ENCODE measurements at regions not wholly inside any gene's neighbourhood (a gene's known extent, or its start where the extent isn't known, plus 50 kb on each side); places are given as distances from the start of the nearest gene placed in this dataset.

DNA sequence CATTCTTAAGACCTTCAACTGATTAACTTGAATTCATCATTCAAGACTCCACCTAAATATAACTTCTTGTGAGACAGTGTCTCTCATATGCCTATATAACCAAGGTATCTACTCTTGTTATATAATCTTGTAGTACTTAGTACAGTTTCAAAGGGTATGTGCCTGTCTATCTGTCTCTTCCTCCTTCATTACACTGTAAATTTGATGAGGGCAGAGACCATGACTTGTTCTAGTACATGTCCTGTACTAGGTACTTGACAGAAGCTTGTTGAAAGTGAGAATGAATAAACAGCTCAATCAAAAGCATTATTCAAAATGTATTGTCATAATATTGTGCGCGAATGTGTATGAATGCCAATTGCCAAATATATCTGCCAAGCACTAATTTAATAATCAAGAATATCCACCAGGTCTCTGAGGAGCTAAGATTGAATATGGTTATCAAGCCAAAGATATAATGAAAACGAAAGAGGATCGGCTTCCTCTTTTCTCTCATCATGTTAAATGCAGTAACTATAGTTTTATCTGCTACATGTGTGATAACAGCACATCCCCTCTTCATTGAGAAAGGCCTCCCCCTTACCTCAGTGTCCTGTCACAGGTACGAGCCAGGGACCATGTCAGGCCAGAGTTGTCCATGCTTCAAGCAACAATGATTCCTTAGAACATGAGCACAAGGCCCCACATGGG is 117.3 kb downstream of the UCHL5 start:
- Histone ChIP-seq H3K4me3 (ENCODE audit: insufficient read depth, low read depth, low read length) (no peak overlapping the region), H3K4me1 (ENCODE audit: control insufficient read depth, insufficient read depth, low read length) (no peaks in the 10 kb centered on the region), H3K9me3 (ENCODE audit: control insufficient read depth, low read length) (no peaks in the 10 kb centered on the region), H3K36me3 (ENCODE audit: control insufficient read depth, insufficient read depth, low read length) (no peaks in the 10 kb centered on the region), H3K27me3 (ENCODE audit: control insufficient read depth, insufficient read depth, low read length, poor library complexity, severe bottlenecking) (no peaks in the 10 kb centered on the region), H3K27ac (ENCODE audit: insufficient read depth, low read depth, low read length, poor library complexity, severe bottlenecking) (no peak overlapping the region)
- WGBS, 2 experiments: 95 to 96% methylated on average over 5 of the region's 5 CpGs

DNA sequence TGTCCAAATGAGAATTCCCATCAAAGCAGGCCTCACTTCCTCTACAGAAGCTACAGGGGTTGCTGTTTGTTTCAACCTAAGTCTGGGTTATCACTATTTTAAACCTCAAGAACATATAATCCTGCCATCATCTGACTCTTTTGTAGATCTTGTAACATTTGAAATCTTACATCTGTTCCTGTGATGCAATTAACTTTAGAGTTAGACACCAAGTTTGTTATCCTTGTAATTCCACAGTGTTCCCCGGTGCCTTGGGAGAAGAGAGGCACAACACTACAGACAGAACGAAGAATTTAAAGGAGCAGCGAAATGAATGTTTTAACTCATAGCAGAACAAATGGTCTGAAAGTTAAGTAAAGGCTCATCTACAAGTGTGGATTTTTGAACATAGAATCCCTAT is 116.1 kb downstream of the UCHL5 start:
- no peaks in the 10 kb centered on the region for H3K36me3 ChIP-seq (ENCODE audit: control insufficient read depth, insufficient read depth, low read length)
- H3K4me3 ChIP-seq (ENCODE audit: insufficient read depth, low read depth, low read length): no peak overlapping the region
- WGBS, 2 experiments: 94 to 95% methylated on average over 3 of the region's 3 CpGs
- no peak overlapping the region for H3K27ac ChIP-seq (ENCODE audit: insufficient read depth, low read depth, low read length, poor library complexity, severe bottlenecking)
- H3K27me3 ChIP-seq (ENCODE audit: control insufficient read depth, insufficient read depth, low read length, poor library complexity, severe bottlenecking): no peaks in the 10 kb centered on the region
- H3K9me3 ChIP-seq (ENCODE audit: control insufficient read depth, low read length): no peaks in the 10 kb centered on the region
- H3K4me1 ChIP-seq (ENCODE audit: control insufficient read depth, insufficient read depth, low read length): no peaks in the 10 kb centered on the region

DNA sequence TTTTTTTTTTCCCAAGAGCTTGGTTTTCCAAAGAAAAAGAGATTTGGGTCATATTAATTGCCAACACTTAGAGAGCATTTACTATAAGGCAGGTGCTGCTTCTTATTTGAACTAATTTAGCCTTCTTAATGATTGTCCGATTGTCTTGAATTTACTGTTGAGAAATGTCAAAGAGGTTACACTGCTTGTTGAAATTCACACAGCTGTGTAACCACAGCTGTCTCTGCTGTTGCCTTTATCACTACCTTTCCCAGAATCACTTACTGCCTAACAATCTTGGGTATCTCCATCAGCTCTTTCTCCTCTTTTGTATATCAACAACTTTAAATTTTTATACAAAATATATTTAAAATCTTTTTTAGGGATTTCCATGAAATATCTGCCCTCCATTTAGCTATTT is 115.6 kb downstream of the UCHL5 start:
- Histone ChIP-seq H3K4me3 (ENCODE audit: insufficient read depth, low read depth, low read length) (no peak overlapping the region), H3K9me3 (ENCODE audit: control insufficient read depth, low read length) (no peaks in the 10 kb centered on the region), H3K4me1 (ENCODE audit: control insufficient read depth, insufficient read depth, low read length) (no peaks in the 10 kb centered on the region), H3K36me3 (ENCODE audit: control insufficient read depth, insufficient read depth, low read length) (no peaks in the 10 kb centered on the region), H3K27ac (ENCODE audit: insufficient read depth, low read depth, low read length, poor library complexity, severe bottlenecking) (no peak overlapping the region), H3K27me3 (ENCODE audit: control insufficient read depth, insufficient read depth, low read length, poor library complexity, severe bottlenecking) (no peaks in the 10 kb centered on the region)
- WGBS, 2 experiments: 96 to 100% methylated on average over 1 of the region's 1 CpG

- Histone ChIP-seq H3K27ac (ENCODE audit: insufficient read depth, low read depth, low read length, poor library complexity, severe bottlenecking) (no peak overlapping the region), H3K36me3 (ENCODE audit: control insufficient read depth, insufficient read depth, low read length) (no peaks in the 10 kb centered on the region), H3K9me3 (ENCODE audit: control insufficient read depth, low read length) (no peaks in the 10 kb centered on the region), H3K27me3 (ENCODE audit: control insufficient read depth, insufficient read depth, low read length, poor library complexity, severe bottlenecking) (no peaks in the 10 kb centered on the region), H3K4me3 (ENCODE audit: insufficient read depth, low read depth, low read length) (no peak overlapping the region), H3K4me1 (ENCODE audit: control insufficient read depth, insufficient read depth, low read length) (no peaks in the 10 kb centered on the region)
- WGBS, 2 experiments: 92% methylated on average over 4 to 5 of the region's 5 CpGs
Measured at GRCh38 chr1:192945390-192946130, 113.6 kb downstream of the UCHL5 start.

DNA sequence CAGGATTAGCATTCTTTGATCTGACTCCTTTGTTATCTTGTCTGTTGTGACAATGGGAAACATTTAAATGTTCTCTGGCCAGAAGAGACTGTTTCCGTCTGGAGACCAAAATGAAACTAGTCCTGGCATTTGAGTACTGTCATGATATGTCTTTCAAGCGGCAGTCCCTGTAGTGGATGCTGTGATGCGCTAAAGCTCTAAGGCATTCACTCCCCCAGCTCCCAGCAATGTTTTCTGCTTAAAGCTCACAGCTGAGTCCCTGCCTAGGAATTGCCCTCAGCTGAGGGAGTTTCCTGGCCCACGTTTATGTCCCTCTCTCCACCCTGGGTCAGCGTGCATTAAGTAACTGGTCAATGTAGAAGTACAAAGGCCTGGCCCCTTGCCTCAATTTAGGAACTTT is 109.4 kb downstream of the UCHL5 start:
- no peaks in the 10 kb centered on the region for H3K4me1 ChIP-seq (ENCODE audit: control insufficient read depth, insufficient read depth, low read length)
- no peaks in the 10 kb centered on the region for H3K27me3 ChIP-seq (ENCODE audit: control insufficient read depth, insufficient read depth, low read length, poor library complexity, severe bottlenecking)
- H3K4me3 ChIP-seq (ENCODE audit: insufficient read depth, low read depth, low read length): no peak overlapping the region
- no peaks in the 10 kb centered on the region for H3K9me3 ChIP-seq (ENCODE audit: control insufficient read depth, low read length)
- WGBS, 2 experiments: 83 to 84% methylated on average over 5 of the region's 5 CpGs
- H3K36me3 ChIP-seq (ENCODE audit: control insufficient read depth, insufficient read depth, low read length): no peaks in the 10 kb centered on the region
- no peak overlapping the region for H3K27ac ChIP-seq (ENCODE audit: insufficient read depth, low read depth, low read length, poor library complexity, severe bottlenecking)

- Histone ChIP-seq H3K9me3 (ENCODE audit: control insufficient read depth, low read length) (no peaks in the 10 kb centered on the region), H3K27ac (ENCODE audit: insufficient read depth, low read depth, low read length, poor library complexity, severe bottlenecking) (no peak overlapping the region), H3K27me3 (ENCODE audit: control insufficient read depth, insufficient read depth, low read length, poor library complexity, severe bottlenecking) (no peaks in the 10 kb centered on the region), H3K4me3 (ENCODE audit: insufficient read depth, low read depth, low read length) (no peak overlapping the region), H3K4me1 (ENCODE audit: control insufficient read depth, insufficient read depth, low read length) (no peaks in the 10 kb centered on the region), H3K36me3 (ENCODE audit: control insufficient read depth, insufficient read depth, low read length) (no peaks in the 10 kb centered on the region)
- 86 to 96% methylated on average over 3 of the region's 3 CpGs for WGBS, 2 experiments
Measured at GRCh38 chr1:192950926-192951325, 108.2 kb downstream of the UCHL5 start.

DNA sequence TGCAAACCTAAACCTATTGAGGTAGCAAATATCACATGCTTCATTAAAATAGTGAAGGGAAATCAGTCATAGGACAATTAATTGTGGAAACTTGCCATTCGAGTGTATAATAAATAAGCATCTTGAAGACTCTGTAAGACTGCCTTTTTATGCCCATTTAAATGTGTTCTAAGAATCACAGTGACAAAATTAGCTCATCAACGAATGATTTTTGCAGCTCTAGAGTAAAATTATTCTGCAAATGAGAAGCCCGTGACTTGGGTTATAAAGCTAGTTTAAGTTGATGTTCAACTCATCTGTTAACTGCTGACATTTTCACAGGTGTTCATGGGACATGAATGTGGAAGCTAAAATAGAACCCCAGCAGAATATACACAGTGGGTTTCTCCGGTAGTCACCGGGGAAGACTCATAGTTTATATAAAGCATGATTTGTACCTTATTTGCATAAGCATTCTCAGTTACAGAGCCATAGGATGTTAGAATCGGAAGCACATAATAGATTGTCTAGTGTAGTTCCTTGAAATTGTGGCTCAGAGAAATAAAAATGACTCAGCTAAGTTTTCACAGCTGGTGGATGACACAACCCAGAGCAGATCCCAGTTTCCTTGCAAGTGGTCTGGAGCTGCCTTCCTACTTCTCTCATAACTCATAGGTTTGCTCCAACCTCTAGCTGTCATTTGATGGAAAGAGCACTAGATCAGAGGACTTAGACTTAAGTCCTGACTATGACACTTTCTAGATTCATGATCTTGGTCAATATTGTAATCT is 107.3 kb downstream of the UCHL5 start:
- WGBS, 2 experiments: 96 to 99% methylated on average over 4 to 6 of the region's 6 CpGs
- Histone ChIP-seq H3K27me3 (ENCODE audit: control insufficient read depth, insufficient read depth, low read length, poor library complexity, severe bottlenecking) (no peaks in the 10 kb centered on the region), H3K9me3 (ENCODE audit: control insufficient read depth, low read length) (no peaks in the 10 kb centered on the region), H3K27ac (ENCODE audit: insufficient read depth, low read depth, low read length, poor library complexity, severe bottlenecking) (no peak overlapping the region), H3K36me3 (ENCODE audit: control insufficient read depth, insufficient read depth, low read length) (no peaks in the 10 kb centered on the region), H3K4me1 (ENCODE audit: control insufficient read depth, insufficient read depth, low read length) (no peaks in the 10 kb centered on the region), H3K4me3 (ENCODE audit: insufficient read depth, low read depth, low read length) (no peak overlapping the region)

DNA sequence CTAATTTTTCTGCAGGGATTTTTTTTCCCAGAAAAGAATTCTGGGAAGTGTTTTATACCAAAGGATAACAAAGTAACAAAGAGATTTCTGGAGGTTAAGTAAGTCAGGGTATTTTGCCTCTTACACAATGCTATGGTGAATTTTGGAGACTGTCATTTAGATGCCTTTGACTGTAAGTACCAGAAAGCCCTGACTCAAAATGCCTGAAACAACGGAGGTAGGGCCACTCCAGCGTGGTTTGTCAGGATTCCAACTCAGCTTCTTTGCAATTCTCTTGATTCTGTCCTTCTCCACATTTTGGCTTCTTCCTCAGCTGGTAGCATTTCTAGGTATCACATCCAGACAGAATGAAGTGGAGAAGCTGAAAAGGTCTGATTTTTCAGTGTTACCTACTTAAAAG is 106.5 kb downstream of the UCHL5 start:
- no peaks in the 10 kb centered on the region for H3K9me3 ChIP-seq (ENCODE audit: control insufficient read depth, low read length)
- H3K27me3 ChIP-seq (ENCODE audit: control insufficient read depth, insufficient read depth, low read length, poor library complexity, severe bottlenecking): no peaks in the 10 kb centered on the region
- H3K36me3 ChIP-seq (ENCODE audit: control insufficient read depth, insufficient read depth, low read length): no peaks in the 10 kb centered on the region
- 86 to 90% methylated on average over 2 of the region's 2 CpGs for WGBS, 2 experiments
- H3K4me3 ChIP-seq (ENCODE audit: insufficient read depth, low read depth, low read length): no peak overlapping the region
- no peak overlapping the region for H3K27ac ChIP-seq (ENCODE audit: insufficient read depth, low read depth, low read length, poor library complexity, severe bottlenecking)
- H3K4me1 ChIP-seq (ENCODE audit: control insufficient read depth, insufficient read depth, low read length): no peaks in the 10 kb centered on the region

- no peak overlapping the region for H3K27ac ChIP-seq (ENCODE audit: insufficient read depth, low read depth, low read length, poor library complexity, severe bottlenecking)
- H3K9me3 ChIP-seq (ENCODE audit: control insufficient read depth, low read length): no peaks in the 10 kb centered on the region
- no peaks in the 10 kb centered on the region for H3K27me3 ChIP-seq (ENCODE audit: control insufficient read depth, insufficient read depth, low read length, poor library complexity, severe bottlenecking)
- no peak overlapping the region for H3K4me3 ChIP-seq (ENCODE audit: insufficient read depth, low read depth, low read length)
- H3K4me1 ChIP-seq (ENCODE audit: control insufficient read depth, insufficient read depth, low read length): no peaks in the 10 kb centered on the region
- H3K36me3 ChIP-seq (ENCODE audit: control insufficient read depth, insufficient read depth, low read length): no peaks in the 10 kb centered on the region
- WGBS, 2 experiments: 94 to 96% methylated on average over 7 of the region's 7 CpGs
Measured at GRCh38 chr1:192954705-192955265, 104.4 kb downstream of the UCHL5 start.

DNA sequence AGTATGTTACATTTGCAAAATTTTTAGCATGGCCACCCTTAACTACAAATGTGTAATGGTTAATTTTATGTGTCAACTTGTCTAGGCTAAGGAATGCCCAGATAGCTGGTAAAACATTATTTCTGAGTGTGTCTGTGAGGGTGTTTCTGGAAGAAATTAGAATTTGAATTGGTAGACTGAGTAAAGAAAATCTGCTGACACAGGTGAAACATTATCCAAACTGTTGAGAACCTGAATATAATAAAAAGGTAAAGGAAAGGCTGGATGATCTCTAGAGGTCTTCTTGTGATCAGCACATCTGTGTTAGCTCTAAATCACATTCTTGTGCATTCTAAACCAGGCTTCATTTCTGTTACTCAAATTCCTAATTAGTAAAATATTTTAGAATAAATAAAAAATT is 100.8 kb downstream of the UCHL5 start:
- H3K36me3 ChIP-seq (ENCODE audit: control insufficient read depth, insufficient read depth, low read length): no peaks in the 10 kb centered on the region
- H3K9me3 ChIP-seq (ENCODE audit: control insufficient read depth, low read length): no peaks in the 10 kb centered on the region
- H3K27ac ChIP-seq (ENCODE audit: insufficient read depth, low read depth, low read length, poor library complexity, severe bottlenecking): no peak overlapping the region
- no peaks in the 10 kb centered on the region for H3K27me3 ChIP-seq (ENCODE audit: control insufficient read depth, insufficient read depth, low read length, poor library complexity, severe bottlenecking)
- H3K4me3 ChIP-seq (ENCODE audit: insufficient read depth, low read depth, low read length): no peak overlapping the region
- H3K4me1 ChIP-seq (ENCODE audit: control insufficient read depth, insufficient read depth, low read length): no peaks in the 10 kb centered on the region

Measured in ectodermal cell (in vitro differentiated cells).